Astrocyte of the spinal cord (primary cell): ENCODE measurements at regions not wholly inside any gene's neighbourhood (a gene's known extent, or its start where the extent isn't known, plus 50 kb on each side); places are given as distances from the start of the nearest gene placed in this dataset.

Experiments used
- DNase-seq: peaks from one replicate; pipeline ENCODE4 v3.0.0; 2011; ENCODE audit warnings: low read depth, low spot score
- H3K4me3 ChIP-seq: 2 replicates; pipeline ENCODE4 v1.5.1; 2011; ENCODE audit warnings: low read depth, mild to moderate bottlenecking, low read length, moderate library complexity
- CTCF ChIP-seq: IDR thresholded peaks from 2 replicates; pipeline ENCODE4 v1.5.1; 2012; ENCODE audit warnings: low read depth, mild to moderate bottlenecking, low read length, inconsistent platforms
- in situ Hi-C: cut with HindIII; loops from 2 replicates; pipeline ENCODE4 v1.10.0; 2017; ENCODE audit warnings: low sequenced_read_pairs

- TF ChIP-seq CTCF: no peak
- DNase-seq: no peak
- H3K4me3 ChIP-seq: no peak overlapping the region
- in situ Hi-C loops: no loop called here
Observed at GRCh38 chr1:81230983-81231728, 569.6 kb upstream of the ADGRL2 start.

- in situ Hi-C loops: no loop called here
- DNase-seq: no peak
- H3K4me3 ChIP-seq: no peak overlapping the region
- TF ChIP-seq CTCF: no peak
Observed at GRCh38 chr1:81228926-81229325, 571.8 kb upstream of the ADGRL2 start.

GRCh38 chr1:81226603-81226928, 574.2 kb upstream of the ADGRL2 start:
- DNase-seq: no peak
- TF ChIP-seq CTCF: no peak
- H3K4me3 ChIP-seq: no peak overlapping the region
- in situ Hi-C loops: no loop called here

GRCh38 chr1:81225789-81226602, 574.7 kb upstream of the ADGRL2 start:
- TF ChIP-seq CTCF: no peak
- no peak overlapping the region for H3K4me3 ChIP-seq
- in situ Hi-C loops: no loop called here
- DNase-seq: no peak

- DNase-seq: no peak
- H3K4me3 ChIP-seq: no peak overlapping the region
- no peak for TF ChIP-seq CTCF
- in situ Hi-C loops: no loop called here
Observed at GRCh38 chr1:81224222-81224621, 576.5 kb upstream of the ADGRL2 start.

GRCh38 chr1:81221564-81221963, 579.2 kb upstream of the ADGRL2 start:
- in situ Hi-C loops: no loop called here
- no peak for TF ChIP-seq CTCF
- DNase-seq: no peak
- H3K4me3 ChIP-seq: no peak overlapping the region
